ENCODE measurements at regions not wholly inside any gene's neighbourhood (a gene's known extent, or its start where the extent isn't known, plus 50 kb on each side); places are given as distances from the start of the nearest gene placed in this dataset.

DNA sequence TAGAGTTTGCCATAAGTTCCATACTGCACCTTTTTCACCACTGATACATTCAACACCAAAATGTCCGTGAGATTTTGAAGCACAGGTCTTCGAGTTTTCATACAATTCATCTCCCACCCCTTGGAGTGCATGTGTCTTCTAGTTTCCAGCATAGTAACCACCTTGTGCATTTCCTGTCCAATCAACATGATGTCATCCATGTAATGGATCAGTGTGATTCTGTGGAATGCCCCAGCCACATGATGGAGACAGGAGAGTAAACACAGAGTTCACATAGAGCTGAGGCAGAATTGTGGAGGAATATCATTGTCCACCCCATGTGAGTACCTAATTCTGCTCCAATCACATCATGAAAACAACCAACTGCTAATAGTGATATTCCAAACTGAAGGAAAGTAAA is 441.5 kb upstream of the CDH6 start:
- Histone ChIP-seq H3K4me1 (no peaks in the 10 kb centered on the region), H3K4me3 (no peak overlapping the region), H3K27me3 (no peaks in the 10 kb centered on the region), H3K9me3 (no peaks in the 10 kb centered on the region), H3K36me3 (no peaks in the 10 kb centered on the region), H3K27ac (no peak overlapping the region)
- TF ChIP-seq, protein P1, sequence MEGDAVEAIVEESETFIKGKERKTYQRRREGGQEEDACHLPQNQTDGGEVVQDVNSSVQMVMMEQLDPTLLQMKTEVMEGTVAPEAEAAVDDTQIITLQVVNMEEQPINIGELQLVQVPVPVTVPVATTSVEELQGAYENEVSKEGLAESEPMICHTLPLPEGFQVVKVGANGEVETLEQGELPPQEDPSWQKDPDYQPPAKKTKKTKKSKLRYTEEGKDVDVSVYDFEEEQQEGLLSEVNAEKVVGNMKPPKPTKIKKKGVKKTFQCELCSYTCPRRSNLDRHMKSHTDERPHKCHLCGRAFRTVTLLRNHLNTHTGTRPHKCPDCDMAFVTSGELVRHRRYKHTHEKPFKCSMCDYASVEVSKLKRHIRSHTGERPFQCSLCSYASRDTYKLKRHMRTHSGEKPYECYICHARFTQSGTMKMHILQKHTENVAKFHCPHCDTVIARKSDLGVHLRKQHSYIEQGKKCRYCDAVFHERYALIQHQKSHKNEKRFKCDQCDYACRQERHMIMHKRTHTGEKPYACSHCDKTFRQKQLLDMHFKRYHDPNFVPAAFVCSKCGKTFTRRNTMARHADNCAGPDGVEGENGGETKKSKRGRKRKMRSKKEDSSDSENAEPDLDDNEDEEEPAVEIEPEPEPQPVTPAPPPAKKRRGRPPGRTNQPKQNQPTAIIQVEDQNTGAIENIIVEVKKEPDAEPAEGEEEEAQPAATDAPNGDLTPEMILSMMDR (IDR thresholded peaks at IDR 0.05), result no peak
- no peak for DNase-seq (ENCODE audit: low spot score)

DNA sequence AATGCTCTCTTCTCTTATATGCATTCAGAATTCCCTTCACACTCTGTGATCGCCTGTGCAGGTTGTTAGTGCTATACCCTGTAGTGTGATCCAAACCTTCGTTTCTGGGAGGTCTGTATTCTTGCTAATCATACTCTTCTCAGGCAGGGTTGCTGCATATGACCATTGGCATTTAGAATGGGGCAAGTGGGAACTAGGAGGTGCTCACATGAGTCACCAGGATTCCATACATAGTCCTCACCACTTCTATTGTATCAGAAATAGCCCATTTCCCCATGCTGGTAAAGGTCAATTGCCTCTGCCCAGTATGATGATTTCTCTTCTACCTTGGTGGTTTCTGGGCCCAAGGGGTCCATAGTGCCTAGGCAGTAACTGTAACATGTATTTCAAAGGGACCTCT is 443.5 kb upstream of the CDH6 start:
- H3K4me3 ChIP-seq, result no peak overlapping the region
- H3K4me1 ChIP-seq, result no peaks in the 10 kb centered on the region
- no peaks in the 10 kb centered on the region for H3K36me3 ChIP-seq
- no peak for DNase-seq (ENCODE audit: low spot score)
- no peaks in the 10 kb centered on the region for H3K27me3 ChIP-seq
- no peaks in the 10 kb centered on the region for H3K9me3 ChIP-seq
- TF ChIP-seq, protein P1 (IDR thresholded peaks at IDR 0.05), result no peak
- H3K27ac ChIP-seq, result no peak overlapping the region

DNA sequence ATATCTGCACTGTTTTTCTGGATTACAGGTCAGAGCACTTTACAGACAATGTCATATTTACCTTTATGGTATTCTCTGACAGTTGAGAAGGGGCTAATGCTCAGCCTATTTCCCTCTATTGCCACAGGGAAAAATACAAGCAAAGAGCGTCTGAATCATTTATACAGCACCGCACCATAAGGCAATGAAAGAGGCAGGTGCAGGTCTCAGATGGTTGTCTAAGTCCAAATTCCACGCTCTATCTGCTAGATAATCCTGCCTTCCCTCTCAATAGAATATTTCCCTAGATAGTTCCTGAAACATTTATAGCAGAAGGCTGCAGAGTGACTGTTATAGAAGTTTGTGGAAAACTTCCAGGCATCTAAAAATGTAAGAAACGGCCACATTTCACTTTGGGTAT is 446.1 kb upstream of the CDH6 start:
- H3K4me3 ChIP-seq, result no peak overlapping the region
- no peak for DNase-seq (ENCODE audit: low spot score)
- no peaks in the 10 kb centered on the region for H3K36me3 ChIP-seq
- H3K27me3 ChIP-seq, result no peaks in the 10 kb centered on the region
- no peaks in the 10 kb centered on the region for H3K4me1 ChIP-seq
- TF ChIP-seq, protein P1 (IDR thresholded peaks at IDR 0.05), result no peak
- no peaks in the 10 kb centered on the region for H3K9me3 ChIP-seq
- no peak overlapping the region for H3K27ac ChIP-seq

DNA sequence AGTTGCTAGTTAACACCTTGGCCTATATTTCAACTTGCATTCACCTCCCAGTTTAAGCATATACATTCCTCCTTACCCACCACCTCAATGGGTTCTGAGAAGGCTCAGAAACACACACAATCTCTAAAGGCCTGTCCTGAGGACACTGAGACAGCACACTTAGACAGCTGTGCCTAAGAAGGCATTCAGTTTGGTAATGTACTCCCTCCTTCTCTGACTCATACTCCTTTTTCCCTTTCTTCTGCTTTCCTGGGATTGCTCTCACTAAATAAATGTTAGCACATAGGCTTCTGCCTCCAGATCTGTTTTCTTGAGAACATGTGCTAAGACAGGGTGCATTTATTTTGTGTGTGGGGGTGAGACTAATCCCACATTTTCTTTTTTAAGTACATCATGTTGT is 456.8 kb upstream of the CDH6 start:
- H3K4me1 ChIP-seq, result no peaks in the 10 kb centered on the region
- H3K27ac ChIP-seq, result no peak overlapping the region
- H3K4me3 ChIP-seq, result no peak overlapping the region
- TF ChIP-seq, protein P1 (IDR thresholded peaks at IDR 0.05), result no peak
- DNase-seq (ENCODE audit: low spot score), result no peak
- no peaks in the 10 kb centered on the region for H3K36me3 ChIP-seq
- H3K9me3 ChIP-seq, result no peaks in the 10 kb centered on the region
- no peaks in the 10 kb centered on the region for H3K27me3 ChIP-seq

DNA sequence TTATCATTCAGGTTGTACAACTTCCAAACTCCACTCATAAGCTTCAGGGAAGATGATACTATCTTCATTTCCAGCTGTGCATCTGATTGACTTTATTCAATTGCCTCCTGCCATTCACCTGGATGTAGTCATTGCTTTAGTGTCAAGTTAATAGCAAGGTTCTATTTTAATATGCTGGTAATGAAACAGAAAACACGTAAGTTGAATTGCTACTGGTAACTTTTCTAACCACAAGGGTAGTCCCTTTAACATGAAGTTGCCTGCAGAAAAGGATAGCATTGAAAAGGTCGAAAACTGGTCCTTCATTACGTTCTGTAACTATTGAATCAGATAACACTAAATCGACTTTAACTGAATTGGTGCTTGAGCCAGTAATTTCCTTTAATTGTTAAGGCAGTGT is 459.4 kb upstream of the CDH6 start:
- TF ChIP-seq, protein P1 (IDR thresholded peaks at IDR 0.05), result no peak
- H3K9me3 ChIP-seq, result no peaks in the 10 kb centered on the region
- no peak overlapping the region for H3K4me3 ChIP-seq
- no peaks in the 10 kb centered on the region for H3K27me3 ChIP-seq
- DNase-seq (ENCODE audit: low spot score), result no peak
- no peak overlapping the region for H3K27ac ChIP-seq
- H3K4me1 ChIP-seq, result no peaks in the 10 kb centered on the region
- no peaks in the 10 kb centered on the region for H3K36me3 ChIP-seq

DNA sequence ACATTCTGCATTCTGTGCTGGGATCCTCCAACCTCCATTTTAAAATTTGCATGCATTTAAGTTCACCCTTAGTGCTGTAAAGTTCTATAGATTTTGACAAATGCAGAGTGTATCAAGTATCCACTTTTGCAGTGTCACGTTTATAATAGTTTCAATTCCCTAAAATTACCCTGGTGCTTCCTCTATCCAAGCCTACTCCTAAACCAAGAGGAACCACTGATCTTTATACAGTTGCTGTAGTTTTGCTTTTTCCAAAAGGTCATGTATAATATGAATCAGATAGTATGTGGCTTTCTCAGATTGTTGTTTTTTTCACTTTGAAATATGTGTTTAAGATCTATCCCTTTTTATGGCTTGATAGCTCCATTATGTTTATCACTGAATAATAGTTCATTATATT is 468.4 kb upstream of the CDH6 start:
- TF ChIP-seq, protein P1 (IDR thresholded peaks at IDR 0.05), result no peak
- Histone ChIP-seq H3K27ac (no peak overlapping the region), H3K9me3 (no peaks in the 10 kb centered on the region), H3K36me3 (no peaks in the 10 kb centered on the region), H3K27me3 (no peaks in the 10 kb centered on the region), H3K4me3 (no peak overlapping the region), H3K4me1 (no peaks in the 10 kb centered on the region)
- no peak for DNase-seq (ENCODE audit: low spot score)
